Neural progenitor cell (in vitro differentiated cells): ENCODE measurements at regions not wholly inside any gene's neighbourhood (a gene's known extent, or its start where the extent isn't known, plus 50 kb on each side); places are given as distances from the start of the nearest gene placed in this dataset.

Experiments
- DNase-seq: peaks from one replicate; pipeline ENCODE4 v3.0.0-alpha.2; 2016; ENCODE audit warnings: low spot score
- H2AFZ ChIP-seq: fragments of 200-600 bp; sonication (generic); replicated peaks from 2 replicates; pipeline ENCODE4 v1.6.1; 2016; ENCODE audit warnings: antibody characterized with exemption
- H3F3A ChIP-seq: fragments of 200-600 bp; sonication (generic); 2 replicates; pipeline ENCODE4 v1.6.1; 2016; ENCODE audit warnings: antibody characterized with exemption, low read depth
- H3K27ac ChIP-seq: fragments of 200-600 bp; sonication (generic); 2 replicates; pipeline ENCODE4 v1.5.1; 2016; ENCODE audit warnings: mild to moderate bottlenecking
- H3K27me3 ChIP-seq: fragments of 200-600 bp; sonication (generic); 2 replicates; pipeline ENCODE4 v1.6.1; 2016; ENCODE audit warnings: mild to moderate bottlenecking, moderate library complexity
- H3K36me3 ChIP-seq: fragments of 200-600 bp; sonication (generic); 2 replicates; pipeline ENCODE4 v1.5.1; 2016
- H3K4me1 ChIP-seq: fragments of 200-600 bp; sonication (generic); 2 replicates; pipeline ENCODE4 v1.6.1; 2016; ENCODE audit warnings: mixed run types
- H3K4me2 ChIP-seq: fragments of 200-600 bp; sonication (generic); 2 replicates; pipeline ENCODE4 v1.6.1; 2016
- H3K4me3 ChIP-seq: fragments of 200-600 bp; sonication (generic); 2 replicates; pipeline ENCODE4 v1.5.1; 2016
- H3K79me2 ChIP-seq: fragments of 200-600 bp; sonication (generic); 2 replicates; pipeline ENCODE4 v1.6.1; 2016; ENCODE audit warnings: low read depth
- H3K9ac ChIP-seq: fragments of 200-600 bp; sonication (generic); 2 replicates; pipeline ENCODE4 v1.6.1; 2016
- H3K9me3 ChIP-seq: fragments of 200-600 bp; sonication (generic); 2 replicates; pipeline ENCODE4 v1.5.1; 2016; ENCODE audit warnings: low read depth
- H4K20me1 ChIP-seq: fragments of 200-600 bp; sonication (generic); 2 replicates; pipeline ENCODE4 v1.6.1; 2016; ENCODE audit warnings: low read depth
- H3K27ac Mint-ChIP-seq: 3 replicates; pipeline ENCODE4 v1.8.0; 2021; ENCODE audit warnings: mixed read lengths
- H3K27me3 Mint-ChIP-seq: 2 replicates; pipeline ENCODE4 v1.8.0; 2022; ENCODE audit warnings: low read depth, mild to moderate bottlenecking, inconsistent platforms, moderate library complexity, mixed read lengths; ENCODE audit not compliant: insufficient read depth
- H3K36me3 Mint-ChIP-seq: 3 replicates; pipeline ENCODE4 v1.8.0; 2021; ENCODE audit warnings: mixed read lengths
- H3K4me1 Mint-ChIP-seq: 3 replicates; pipeline ENCODE4 v1.8.0; 2021; ENCODE audit warnings: mixed read lengths
- H3K4me3 Mint-ChIP-seq: 3 replicates; pipeline ENCODE4 v1.8.0; 2021; ENCODE audit warnings: mild to moderate bottlenecking, moderate library complexity, mixed read lengths
- H3K9me3 Mint-ChIP-seq: 3 replicates; pipeline ENCODE4 v1.8.0; 2020; ENCODE audit warnings: mixed read lengths
- CTCF ChIP-seq: fragments of 200-600 bp; sonication (generic); IDR thresholded peaks from 2 replicates; pipeline ENCODE4 v1.5.1; 2017; ENCODE audit warnings: antibody characterized with exemption, mild to moderate bottlenecking
- EZH2 ChIP-seq: fragments of 200-600 bp; sonication (generic); IDR thresholded peaks from 2 replicates; pipeline ENCODE4 v1.6.1; 2017; ENCODE audit warnings: antibody characterized with exemption, mild to moderate bottlenecking, moderate library complexity
- EZH2phosphoT487 ChIP-seq: fragments of 200-600 bp; sonication (generic); IDR thresholded peaks from 2 replicates; pipeline ENCODE4 v1.6.1; 2017; ENCODE audit warnings: antibody characterized with exemption

- no peaks in the 10 kb centered on the region for H3K4me1 Mint-ChIP-seq
- no peaks in the 10 kb centered on the region for H3K27me3 Mint-ChIP-seq
- DNase-seq: no peak
- peaks cover 2% of the 10 kb centered on the region for H3K9me3 Mint-ChIP-seq
- no peak overlapping the region for H2AFZ ChIP-seq
- no peak overlapping the region for H3K27ac ChIP-seq
- no peaks in the 10 kb centered on the region for H3K36me3 Mint-ChIP-seq
- H4K20me1 ChIP-seq: no peaks in the 10 kb centered on the region
- no peak overlapping the region for H3K4me2 ChIP-seq
- no peak overlapping the region for H3K9ac ChIP-seq
- no peaks in the 10 kb centered on the region for H3K36me3 ChIP-seq
- H3K4me3 ChIP-seq: no peak overlapping the region
- no peaks in the 10 kb centered on the region for H3K4me1 ChIP-seq
- TF ChIP-seq EZH2phosphoT487 (no peak), CTCF (no peak)
- H3K9me3 ChIP-seq: peaks cover 4% of the 10 kb centered on the region
- H3K79me2 ChIP-seq: no peaks in the 10 kb centered on the region
- H3F3A ChIP-seq: no peaks in the 10 kb centered on the region
- no peaks in the 10 kb centered on the region for H3K27me3 ChIP-seq
- H3K4me3 Mint-ChIP-seq: no peak overlapping the region
- no peak overlapping the region for H3K27ac Mint-ChIP-seq
Measured at GRCh38 chrX:22351966-22352365, 79.3 kb downstream of the CBLL2 start.

- Histone ChIP-seq H2AFZ (no peak overlapping the region), H3K9me3 (peaks cover 4% of the 10 kb centered on the region), H3K27me3 (no peaks in the 10 kb centered on the region), H3K4me3 (no peak overlapping the region), H3K36me3 (no peaks in the 10 kb centered on the region), H3F3A (no peaks in the 10 kb centered on the region), H3K9ac (no peak overlapping the region), H4K20me1 (no peaks in the 10 kb centered on the region), H3K4me2 (no peak overlapping the region), H3K4me1 (no peaks in the 10 kb centered on the region), H3K79me2 (no peaks in the 10 kb centered on the region), H3K27ac (no peak overlapping the region)
- TF ChIP-seq CTCF: no peak
- no peak for TF ChIP-seq EZH2phosphoT487
- no peaks in the 10 kb centered on the region for H3K36me3 Mint-ChIP-seq
- no peaks in the 10 kb centered on the region for H3K4me1 Mint-ChIP-seq
- H3K27me3 Mint-ChIP-seq: peaks cover 2% of the 10 kb centered on the region
- no peak overlapping the region for H3K27ac Mint-ChIP-seq
- no peak for DNase-seq
- no peak overlapping the region for H3K4me3 Mint-ChIP-seq
- peaks cover 2% of the 10 kb centered on the region for H3K9me3 Mint-ChIP-seq
Measured at GRCh38 chrX:22357621-22358020, 84.9 kb downstream of the CBLL2 start.

- Histone ChIP-seq H4K20me1 (no peaks in the 10 kb centered on the region), H3K36me3 (no peaks in the 10 kb centered on the region), H3K4me2 (no peak overlapping the region), H3K4me1 (no peaks in the 10 kb centered on the region), H3F3A (no peaks in the 10 kb centered on the region), H3K9ac (no peak overlapping the region), H3K27ac (no peak overlapping the region), H3K9me3 (no peaks in the 10 kb centered on the region), H3K79me2 (no peaks in the 10 kb centered on the region), H2AFZ (no peak overlapping the region), H3K27me3 (no peaks in the 10 kb centered on the region), H3K4me3 (no peak overlapping the region)
- H3K27ac Mint-ChIP-seq: no peak overlapping the region
- peaks cover 2% of the 10 kb centered on the region for H3K27me3 Mint-ChIP-seq
- no peaks in the 10 kb centered on the region for H3K4me1 Mint-ChIP-seq
- TF ChIP-seq EZH2phosphoT487 (no peak), CTCF (no peak), EZH2 (no peak)
- no peaks in the 10 kb centered on the region for H3K36me3 Mint-ChIP-seq
- DNase-seq: no peak
- no peak overlapping the region for H3K4me3 Mint-ChIP-seq
- peaks cover 2% of the 10 kb centered on the region for H3K9me3 Mint-ChIP-seq
Measured at GRCh38 chrX:22360129-22360528, 87.4 kb downstream of the CBLL2 start.

DNA sequence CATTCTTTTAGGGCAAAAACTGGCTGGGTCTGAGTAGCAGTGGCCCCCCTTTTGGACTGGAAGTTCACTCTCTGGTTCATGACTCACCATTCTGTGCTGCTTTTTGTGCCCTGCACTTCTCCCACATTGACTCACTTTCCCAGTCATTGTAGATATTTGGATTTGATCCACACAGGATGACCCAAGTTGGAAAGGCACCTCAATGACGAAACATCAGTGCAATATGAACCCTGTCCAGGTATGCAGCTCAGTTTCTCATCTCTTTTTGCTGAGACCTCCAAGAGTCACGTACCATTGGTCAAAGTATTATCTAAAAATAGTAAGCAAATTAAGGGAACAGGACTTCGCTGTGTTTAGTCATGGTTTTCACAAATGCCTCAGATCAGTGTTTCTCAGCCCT, 92.7 kb downstream of the CBLL2 start:
- no peak overlapping the region for H3K27ac ChIP-seq
- no peaks in the 10 kb centered on the region for H3K4me1 ChIP-seq

More for the DNA sequence above, 92.7 kb downstream of the CBLL2 start:
- Mint-ChIP-seq H3K4me3 (no peak overlapping the region), H3K27me3 (no peaks in the 10 kb centered on the region), H3K9me3 (no peaks in the 10 kb centered on the region), H3K27ac (no peak overlapping the region), H3K4me1 (no peaks in the 10 kb centered on the region), H3K36me3 (no peaks in the 10 kb centered on the region)
- Histone ChIP-seq H3K36me3 (no peaks in the 10 kb centered on the region), H3F3A (no peaks in the 10 kb centered on the region), H4K20me1 (no peaks in the 10 kb centered on the region), H3K4me3 (no peak overlapping the region), H3K9ac (no peak overlapping the region), H3K79me2 (no peaks in the 10 kb centered on the region), H3K27me3 (no peaks in the 10 kb centered on the region), H3K9me3 (peaks cover 4% of the 10 kb centered on the region), H2AFZ (no peak overlapping the region), H3K4me2 (no peak overlapping the region)
- DNase-seq: no peak
- TF ChIP-seq CTCF (no peak), EZH2phosphoT487 (no peak), EZH2 (no peak)
